Progenitor cell of endocrine pancreas (in vitro differentiated cells): ENCODE measurements at regions not wholly inside any gene's neighbourhood (a gene's known extent, or its start where the extent isn't known, plus 50 kb on each side); places are given as distances from the start of the nearest gene placed in this dataset.

Experiments used
- DNase-seq: peaks from one replicate; pipeline ENCODE4 v3.0.0; 2021; ENCODE audit warnings: low spot score; ENCODE audit not compliant: unreplicated experiment
- H3K27ac Mint-ChIP-seq: 2 replicates; pipeline ENCODE4 v1.8.0; 2021; ENCODE audit warnings: mild to moderate bottlenecking, moderate library complexity, mixed read lengths
- H3K27me3 Mint-ChIP-seq: 2 replicates; pipeline ENCODE4 v1.8.0; 2021; ENCODE audit warnings: mixed read lengths
- H3K36me3 Mint-ChIP-seq: 2 replicates; pipeline ENCODE4 v1.8.0; 2022; ENCODE audit warnings: mixed read lengths; ENCODE audit not compliant: insufficient read depth
- H3K4me1 Mint-ChIP-seq: 2 replicates; pipeline ENCODE4 v1.8.0; 2021; ENCODE audit warnings: low read depth, mixed read lengths
- H3K4me3 Mint-ChIP-seq: 2 replicates; pipeline ENCODE4 v1.8.0; 2021; ENCODE audit warnings: low read depth, mild to moderate bottlenecking, moderate library complexity, mixed read lengths
- H3K9me3 Mint-ChIP-seq: 2 replicates; pipeline ENCODE4 v1.8.0; 2021; ENCODE audit warnings: low read depth, mixed read lengths
- TF ChIP-seq, protein P1 (sequence below): fragments of 200-600 bp; sonication (generic); IDR thresholded peaks from one replicate; pipeline ENCODE4 v1.5.0; 2021; ENCODE audit warnings: antibody characterized with exemption, mild to moderate bottlenecking; ENCODE audit not compliant: unreplicated experiment

GRCh38 chr5:30414078-30414477, 779.4 kb upstream of the CDH6 start:
- no peaks in the 10 kb centered on the region for H3K27me3 Mint-ChIP-seq
- no peaks in the 10 kb centered on the region for H3K9me3 Mint-ChIP-seq
- H3K4me3 Mint-ChIP-seq: no peak overlapping the region
- DNase-seq: no peak
- H3K4me1 Mint-ChIP-seq: no peaks in the 10 kb centered on the region
- H3K27ac Mint-ChIP-seq: no peak overlapping the region
- TF ChIP-seq, protein P1, sequence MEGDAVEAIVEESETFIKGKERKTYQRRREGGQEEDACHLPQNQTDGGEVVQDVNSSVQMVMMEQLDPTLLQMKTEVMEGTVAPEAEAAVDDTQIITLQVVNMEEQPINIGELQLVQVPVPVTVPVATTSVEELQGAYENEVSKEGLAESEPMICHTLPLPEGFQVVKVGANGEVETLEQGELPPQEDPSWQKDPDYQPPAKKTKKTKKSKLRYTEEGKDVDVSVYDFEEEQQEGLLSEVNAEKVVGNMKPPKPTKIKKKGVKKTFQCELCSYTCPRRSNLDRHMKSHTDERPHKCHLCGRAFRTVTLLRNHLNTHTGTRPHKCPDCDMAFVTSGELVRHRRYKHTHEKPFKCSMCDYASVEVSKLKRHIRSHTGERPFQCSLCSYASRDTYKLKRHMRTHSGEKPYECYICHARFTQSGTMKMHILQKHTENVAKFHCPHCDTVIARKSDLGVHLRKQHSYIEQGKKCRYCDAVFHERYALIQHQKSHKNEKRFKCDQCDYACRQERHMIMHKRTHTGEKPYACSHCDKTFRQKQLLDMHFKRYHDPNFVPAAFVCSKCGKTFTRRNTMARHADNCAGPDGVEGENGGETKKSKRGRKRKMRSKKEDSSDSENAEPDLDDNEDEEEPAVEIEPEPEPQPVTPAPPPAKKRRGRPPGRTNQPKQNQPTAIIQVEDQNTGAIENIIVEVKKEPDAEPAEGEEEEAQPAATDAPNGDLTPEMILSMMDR: no peak
- no peaks in the 10 kb centered on the region for H3K36me3 Mint-ChIP-seq

DNA sequence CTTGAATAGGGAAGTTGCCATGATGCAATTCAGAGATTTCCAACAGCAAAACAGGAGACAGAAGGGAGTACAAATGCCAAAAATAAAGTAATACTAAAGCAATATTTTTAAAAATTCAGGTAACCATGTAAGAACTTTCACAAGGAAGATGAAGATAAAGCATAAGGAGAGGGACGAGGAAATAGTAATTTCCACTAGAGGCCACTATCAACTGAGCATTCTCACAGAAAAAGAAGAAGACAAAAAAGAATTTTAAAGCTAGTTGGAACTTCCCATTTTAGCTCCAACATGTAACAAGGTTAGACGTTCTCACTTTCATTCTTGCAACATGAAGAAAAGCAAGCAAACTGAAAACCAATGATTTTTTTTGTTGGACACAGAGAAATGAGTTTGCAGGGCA, 779.9 kb upstream of the CDH6 start:
- Mint-ChIP-seq H3K4me3 (no peak overlapping the region), H3K27me3 (no peaks in the 10 kb centered on the region), H3K36me3 (no peaks in the 10 kb centered on the region), H3K9me3 (no peaks in the 10 kb centered on the region), H3K4me1 (no peaks in the 10 kb centered on the region), H3K27ac (no peak overlapping the region)
- DNase-seq: no peak
- TF ChIP-seq, protein P1: peak; percentile 26

DNA sequence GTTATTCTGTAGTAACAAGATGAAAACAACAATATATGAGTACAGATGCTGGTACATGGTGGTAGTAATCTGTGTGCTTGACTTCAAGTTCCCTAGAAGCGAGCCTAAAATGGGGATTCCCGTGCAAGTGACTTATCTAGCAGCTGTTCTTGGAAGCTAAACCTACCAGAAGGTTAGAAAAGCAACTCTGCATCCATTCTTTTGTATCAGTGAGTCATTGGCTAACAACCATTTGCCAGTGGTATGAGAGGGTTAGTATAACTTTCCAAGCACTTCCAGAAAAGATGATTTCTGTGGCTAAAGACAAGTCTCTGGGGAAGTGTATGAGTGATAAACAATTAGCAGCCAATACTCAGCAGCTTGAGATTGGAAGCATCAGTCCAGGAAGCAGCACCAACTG, 787.7 kb upstream of the CDH6 start:
- no peaks in the 10 kb centered on the region for H3K27me3 Mint-ChIP-seq
- no peaks in the 10 kb centered on the region for H3K36me3 Mint-ChIP-seq
- H3K4me3 Mint-ChIP-seq: no peak overlapping the region
- no peaks in the 10 kb centered on the region for H3K4me1 Mint-ChIP-seq
- no peaks in the 10 kb centered on the region for H3K9me3 Mint-ChIP-seq
- DNase-seq: no peak
- TF ChIP-seq, protein P1: no peak
- H3K27ac Mint-ChIP-seq: no peak overlapping the region

DNA sequence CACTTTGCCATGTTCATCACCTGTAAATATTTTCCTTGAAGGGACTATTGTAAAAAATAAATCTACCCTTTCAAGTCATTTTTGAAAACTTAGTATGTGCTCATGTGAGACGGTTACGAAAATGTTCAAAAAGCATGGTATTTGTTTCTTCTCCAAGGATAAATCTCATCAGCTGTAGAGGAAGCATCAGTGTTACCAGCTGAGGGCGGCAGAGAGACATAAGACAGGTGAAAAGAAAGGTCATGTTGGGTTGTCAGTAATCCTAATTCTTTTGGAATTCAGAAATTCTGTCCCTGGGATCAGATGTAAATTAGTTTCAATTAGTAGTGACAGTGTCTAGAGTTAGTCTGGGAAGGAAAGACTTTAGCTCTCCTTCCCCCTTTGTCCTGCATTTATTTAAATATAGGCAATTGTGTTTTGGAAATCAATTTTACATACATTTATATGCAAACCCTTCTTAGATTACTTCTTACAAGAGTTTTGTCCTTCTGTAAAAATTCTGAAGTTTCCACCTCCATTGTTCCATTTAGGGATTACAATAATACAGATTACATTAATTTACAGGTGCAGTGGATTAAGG, 791.9 kb upstream of the CDH6 start:
- no peak overlapping the region for H3K27ac Mint-ChIP-seq
- H3K4me3 Mint-ChIP-seq: no peak overlapping the region

DNA sequence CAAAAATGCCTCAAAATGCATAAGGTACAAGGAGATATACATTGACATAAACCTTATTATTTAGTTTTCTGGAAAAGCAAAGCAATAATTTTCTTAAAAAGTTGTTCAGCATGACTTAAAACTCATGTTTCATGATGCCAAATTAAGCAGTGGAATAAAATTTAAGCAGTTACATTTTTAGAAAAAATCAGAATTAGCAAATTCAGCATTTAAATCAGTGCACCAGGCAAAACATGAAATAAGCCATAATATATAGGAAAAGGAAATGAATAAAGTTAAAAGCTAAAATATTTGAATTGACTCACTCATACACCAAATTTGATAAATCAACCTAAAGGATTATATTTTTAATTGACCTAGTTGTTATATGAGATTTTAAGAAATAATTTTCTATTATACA, 795.1 kb upstream of the CDH6 start:
- H3K9me3 Mint-ChIP-seq: no peaks in the 10 kb centered on the region
- H3K36me3 Mint-ChIP-seq: no peaks in the 10 kb centered on the region
- no peak for DNase-seq
- no peaks in the 10 kb centered on the region for H3K27me3 Mint-ChIP-seq
- no peak overlapping the region for H3K27ac Mint-ChIP-seq
- H3K4me3 Mint-ChIP-seq: no peak overlapping the region
- no peaks in the 10 kb centered on the region for H3K4me1 Mint-ChIP-seq
- TF ChIP-seq, protein P1: no peak

More for the DNA sequence above, 791.9 kb upstream of the CDH6 start:
- no peaks in the 10 kb centered on the region for H3K9me3 Mint-ChIP-seq
- H3K27me3 Mint-ChIP-seq: no peaks in the 10 kb centered on the region
- H3K4me1 Mint-ChIP-seq: no peaks in the 10 kb centered on the region
- no peaks in the 10 kb centered on the region for H3K36me3 Mint-ChIP-seq
- peak; percentile 31 for DNase-seq
- TF ChIP-seq, protein P1: peak; percentile 80
